Esophagus muscularis mucosa (tissue), 4 donors: ENCODE measurements at regions not wholly inside any gene's neighbourhood (a gene's known extent, or its start where the extent isn't known, plus 50 kb on each side); places are given as distances from the start of the nearest gene placed in this dataset.

Experiments used
- DNase-seq: peaks from one replicate; pipeline ENCODE4 v3.0.0-alpha.2; 2017; ENCODE audit errors: extremely low spot score
- H3K27ac ChIP-seq, 4 donors: fragments of 200-600 bp; sonication (generic); replicated peaks in 1 of 4; 1 replicate in 3 of 4; 2 replicates in 1 of 4; pipeline ENCODE4 v1.5.1; 2016 to 2019; ENCODE audit warnings: mild to moderate bottlenecking in 1 of 4
- H3K27me3 ChIP-seq, 4 donors: fragments of 200-600 bp; sonication (generic); one replicate each; pipeline versions ENCODE4 v1.5.1 to v1.6.0; 2016 to 2019
- H3K36me3 ChIP-seq, 4 donors: fragments of 200-600 bp; sonication (generic); one replicate each; pipeline ENCODE4 v1.5.1; 2016 to 2019
- H3K4me1 ChIP-seq, 4 donors: fragments of 200-600 bp; sonication (generic); one replicate each; pipeline ENCODE4 v1.5.1; 2016 to 2019
- H3K4me3 ChIP-seq, 4 donors: fragments of 200-600 bp; sonication (generic); 1 replicate in 2 of 4; 2 replicates in 2 of 4; pipeline ENCODE4 v1.5.1; 2016 to 2019; ENCODE audit warnings: mild to moderate bottlenecking in 4 of 4, moderate library complexity in 1 of 4
- H3K9me3 ChIP-seq, 4 donors: fragments of 200-600 bp; sonication (generic); 1 replicate in 3 of 4; 2 replicates in 1 of 4; pipeline ENCODE4 v1.5.1; 2016 to 2019
- EP300 ChIP-seq: sonication (generic); formaldehyde crosslinking; IDR thresholded peaks from one replicate; pipeline ENCODE4 v1.6.1; 2017; ENCODE audit warnings: antibody characterized with exemption
- POLR2A ChIP-seq: fragments of 450-650 bp; IDR thresholded peaks from one replicate; pipeline ENCODE4 v1.6.1; 2017; ENCODE audit warnings: antibody characterized with exemption, moderate library complexity, mild to moderate bottlenecking, low read depth
- POLR2AphosphoS5 ChIP-seq, 2 donors: sonication (generic); formaldehyde crosslinking; IDR thresholded peaks; one replicate each; pipeline ENCODE4 v1.6.1; 2017; ENCODE audit warnings: antibody characterized with exemption in 2 of 2
- WGBS: methylation state at CpG from one replicate; pipeline ENCODE4 v1.1.5; 2018; 5-methylcytosine and 5-hydroxymethylcytosine counted together
- intact Hi-C: fragments of 100-400 bp; cut with DNase I; formaldehyde crosslinking; loops from one replicate; pipeline ENCODE4 v1.15.1; 2023
- TF ChIP-seq, protein P1 (sequence below), 3 experiments: fragments of 200-600 bp in 2 of 3; fragments of 450-650 bp in 1 of 3; sonication (generic) in 2 of 3; IDR thresholded peaks; one replicate each; pipeline ENCODE4 v1.5.1; 2017 to 2019; ENCODE audit warnings: antibody characterized with exemption in 3 of 3, mild to moderate bottlenecking in 2 of 3, moderate library complexity in 1 of 3

DNA sequence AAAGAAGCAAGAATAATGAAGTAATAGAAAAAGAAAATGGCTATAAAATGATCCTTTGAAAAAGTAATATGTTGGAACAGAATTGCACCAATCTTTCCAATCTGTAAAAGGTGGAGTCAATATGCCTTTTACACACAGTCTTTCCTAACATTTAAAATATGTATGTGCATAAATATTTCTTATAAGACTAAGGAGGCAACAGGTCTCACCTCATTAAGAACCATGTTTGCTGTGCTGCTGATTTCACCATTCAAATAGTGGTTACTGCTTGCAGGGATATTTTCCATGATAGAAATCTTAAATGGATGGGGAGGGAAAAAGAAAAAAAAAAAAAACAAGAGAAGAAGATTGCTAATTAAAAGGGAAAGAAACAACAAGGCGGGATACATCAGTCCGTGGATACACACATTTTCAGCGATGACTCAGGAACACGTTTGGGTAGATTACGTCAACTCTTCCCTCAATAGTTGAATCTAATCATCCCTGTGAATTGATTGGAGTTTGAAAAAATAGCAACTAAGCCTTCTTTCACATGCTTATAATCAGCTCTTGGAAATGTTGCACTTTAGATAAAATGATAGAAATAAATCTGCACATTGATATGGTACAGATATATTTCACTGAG lies 2133.9 kb upstream of the CELF4 start:
- H3K9me3 ChIP-seq: no peaks in the 10 kb centered on the region
- no peaks in the 10 kb centered on the region for H3K27me3 ChIP-seq
- no peak overlapping the region for H3K27ac ChIP-seq
- DNase-seq: no peak
- TF ChIP-seq POLR2A: no peak
- TF ChIP-seq, protein P1, sequence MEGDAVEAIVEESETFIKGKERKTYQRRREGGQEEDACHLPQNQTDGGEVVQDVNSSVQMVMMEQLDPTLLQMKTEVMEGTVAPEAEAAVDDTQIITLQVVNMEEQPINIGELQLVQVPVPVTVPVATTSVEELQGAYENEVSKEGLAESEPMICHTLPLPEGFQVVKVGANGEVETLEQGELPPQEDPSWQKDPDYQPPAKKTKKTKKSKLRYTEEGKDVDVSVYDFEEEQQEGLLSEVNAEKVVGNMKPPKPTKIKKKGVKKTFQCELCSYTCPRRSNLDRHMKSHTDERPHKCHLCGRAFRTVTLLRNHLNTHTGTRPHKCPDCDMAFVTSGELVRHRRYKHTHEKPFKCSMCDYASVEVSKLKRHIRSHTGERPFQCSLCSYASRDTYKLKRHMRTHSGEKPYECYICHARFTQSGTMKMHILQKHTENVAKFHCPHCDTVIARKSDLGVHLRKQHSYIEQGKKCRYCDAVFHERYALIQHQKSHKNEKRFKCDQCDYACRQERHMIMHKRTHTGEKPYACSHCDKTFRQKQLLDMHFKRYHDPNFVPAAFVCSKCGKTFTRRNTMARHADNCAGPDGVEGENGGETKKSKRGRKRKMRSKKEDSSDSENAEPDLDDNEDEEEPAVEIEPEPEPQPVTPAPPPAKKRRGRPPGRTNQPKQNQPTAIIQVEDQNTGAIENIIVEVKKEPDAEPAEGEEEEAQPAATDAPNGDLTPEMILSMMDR (IDR thresholded peaks at IDR 0.05): no peak
- no peak for TF ChIP-seq EP300
- no peak for TF ChIP-seq POLR2AphosphoS5 (IDR thresholded peaks at IDR 0.05)
- no peaks in the 10 kb centered on the region for H3K36me3 ChIP-seq
- H3K4me1 ChIP-seq: no peaks in the 10 kb centered on the region
- WGBS: 96% methylated on average over 5 of the region's 5 CpGs
- intact Hi-C loops: no loop called here
- H3K4me3 ChIP-seq: no peak overlapping the region

DNA sequence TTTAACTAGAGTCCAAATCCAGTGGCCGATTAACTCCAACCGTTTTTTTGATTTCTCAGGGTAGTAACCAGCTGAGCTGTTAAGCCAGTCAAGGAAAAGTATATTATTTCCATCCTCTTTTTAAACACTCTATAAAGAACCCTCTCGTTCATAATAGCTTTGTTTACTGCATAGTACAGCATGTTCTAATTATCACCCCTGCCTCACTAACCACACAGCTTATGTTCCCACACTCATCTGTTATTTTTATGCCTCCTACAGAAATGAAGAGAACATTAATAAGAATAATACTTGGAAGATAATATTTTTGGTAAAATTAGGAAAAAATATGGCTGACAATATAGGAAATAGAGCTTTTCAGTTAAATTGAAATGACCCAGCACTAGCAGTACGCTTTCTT lies 2132.8 kb upstream of the CELF4 start:
- intact Hi-C loops: no loop called here

DNA sequence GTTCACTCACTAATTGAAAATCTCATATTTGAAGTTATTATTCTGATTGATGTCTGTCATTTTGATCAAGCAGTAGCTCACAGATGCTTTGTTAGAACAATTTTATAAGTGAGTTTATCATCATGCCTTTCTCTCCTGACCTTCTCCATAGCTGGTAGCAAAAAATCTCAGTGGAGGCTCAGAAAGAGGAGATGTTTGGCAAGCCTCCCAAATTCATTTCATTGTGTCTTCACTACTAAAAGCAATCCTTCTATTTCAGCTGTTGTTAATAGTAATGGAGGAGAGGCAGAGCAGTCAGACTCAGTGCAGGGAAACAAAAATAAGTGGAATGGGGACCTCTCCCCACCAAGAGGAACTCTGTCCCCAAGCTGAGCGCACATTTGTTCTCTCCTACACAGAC lies 2127.8 kb upstream of the CELF4 start:
- DNase-seq: no peak
- Histone ChIP-seq H3K36me3 (no peaks in the 10 kb centered on the region), H3K4me1 (no peaks in the 10 kb centered on the region), H3K27ac (no peak overlapping the region), H3K27me3 (no peaks in the 10 kb centered on the region), H3K4me3 (no peak overlapping the region), H3K9me3 (no peaks in the 10 kb centered on the region)
- 100% methylated on average over 1 of the region's 1 CpG for WGBS
- TF ChIP-seq, protein P1 (IDR thresholded peaks at IDR 0.05): no peak
- TF ChIP-seq POLR2A (no peak), POLR2AphosphoS5 (IDR thresholded peaks at IDR 0.05) (no peak)
- intact Hi-C loops: no loop called here

More for the DNA sequence above, 2132.8 kb upstream of the CELF4 start:
- Histone ChIP-seq H3K27me3 (no peaks in the 10 kb centered on the region), H3K4me1 (no peaks in the 10 kb centered on the region), H3K27ac (no peak overlapping the region), H3K9me3 (no peaks in the 10 kb centered on the region), H3K36me3 (no peaks in the 10 kb centered on the region), H3K4me3 (no peak overlapping the region)
- TF ChIP-seq POLR2AphosphoS5 (IDR thresholded peaks at IDR 0.05) (no peak), POLR2A (no peak), EP300 (no peak)
- TF ChIP-seq, protein P1 (IDR thresholded peaks at IDR 0.05): no peak
- WGBS: 79% methylated on average over 4 of the region's 4 CpGs
- DNase-seq: no peak

GRCh38 chr18:39692367-39693015 lies 2126.9 kb upstream of the CELF4 start:
- WGBS: 71% methylated on average over 2 of the region's 2 CpGs

More at GRCh38 chr18:39692367-39693015, 2126.9 kb upstream of the CELF4 start:
- no peaks in the 10 kb centered on the region for H3K4me1 ChIP-seq
- intact Hi-C loops: no loop called here
- H3K9me3 ChIP-seq: no peaks in the 10 kb centered on the region
- no peak overlapping the region for H3K4me3 ChIP-seq
- no peak overlapping the region for H3K27ac ChIP-seq
- DNase-seq: no peak
- no peaks in the 10 kb centered on the region for H3K36me3 ChIP-seq
- no peaks in the 10 kb centered on the region for H3K27me3 ChIP-seq
- TF ChIP-seq EP300 (no peak), POLR2A (no peak), POLR2AphosphoS5 (IDR thresholded peaks at IDR 0.05) (no peak)
- TF ChIP-seq, protein P1 (IDR thresholded peaks at IDR 0.05): no peak
